ENCODE measurements at regions not wholly inside any gene's neighbourhood (a gene's known extent, or its start where the extent isn't known, plus 50 kb on each side); places are given as distances from the start of the nearest gene placed in this dataset.

GRCh38 chr5:38706376-38706775, 139.4 kb upstream of the OSMR start:
- TF ChIP-seq CTCF (IDR thresholded peaks at IDR 0.05) (no peak), POLR2A (IDR thresholded peaks at IDR 0.05) (no peak)

All from right lobe of liver (tissue), 4 donors.